Liver (tissue), 8 donors: ENCODE measurements at regions not wholly inside any gene's neighbourhood (a gene's known extent, or its start where the extent isn't known, plus 50 kb on each side); places are given as distances from the start of the nearest gene placed in this dataset.

Experiments used
- DNase-seq: peaks from one replicate; pipeline ENCODE4 v3.0.0-alpha.2; 2017; ENCODE audit warnings: low spot score
- H3K27ac ChIP-seq, 2 donors: one replicate each; pipeline ENCODE4 v1.7.0; 2013; ENCODE audit warnings: inconsistent platforms in 2 of 2, low read length in 2 of 2, control low read depth in 1 of 2, low read depth in 1 of 2, mild to moderate bottlenecking in 1 of 2
- H3K27me3 ChIP-seq, 4 donors: one replicate each; pipeline versions ENCODE4 v1.6.1 to v1.7.0; 2013; ENCODE audit warnings: low read length in 3 of 4, inconsistent platforms in 1 of 4, mild to moderate bottlenecking in 1 of 4, moderate library complexity in 1 of 4; ENCODE audit not compliant: control insufficient read depth in 4 of 4, insufficient read depth in 4 of 4
- H3K36me3 ChIP-seq, 4 donors: one replicate each; pipeline versions ENCODE4 v1.6.1 to v1.7.0; 2013; ENCODE audit warnings: low read length in 3 of 4, mild to moderate bottlenecking in 3 of 4, low read depth in 1 of 4, moderate library complexity in 1 of 4; ENCODE audit not compliant: control insufficient read depth in 4 of 4, insufficient read depth in 3 of 4
- H3K4me1 ChIP-seq, 4 donors: one replicate each; pipeline versions ENCODE4 v1.6.1 to v1.7.0; 2013; ENCODE audit warnings: low read length in 3 of 4, mild to moderate bottlenecking in 3 of 4, moderate library complexity in 1 of 4; ENCODE audit not compliant: control insufficient read depth in 4 of 4, insufficient read depth in 4 of 4
- H3K4me3 ChIP-seq, 3 donors: one replicate each; pipeline versions ENCODE4 v1.6.1 to v1.7.0; 2013; ENCODE audit warnings: low read length in 3 of 3, control low read depth in 1 of 3, low read depth in 1 of 3, mild to moderate bottlenecking in 1 of 3
- H3K9ac ChIP-seq, 2 donors: one replicate each; pipeline ENCODE4 v1.7.0; 2013; ENCODE audit warnings: low read length in 2 of 2, mild to moderate bottlenecking in 2 of 2, moderate library complexity in 2 of 2, control low read depth in 1 of 2, low read depth in 1 of 2
- H3K9me3 ChIP-seq, 4 donors: one replicate each; pipeline versions ENCODE4 v1.6.1 to v1.7.0; 2013; ENCODE audit warnings: low read length in 3 of 4; ENCODE audit not compliant: control insufficient read depth in 4 of 4
- ATF3 ChIP-seq: IDR thresholded peaks from 2 replicates; pipeline ENCODE4 v1.6.1; 2016; ENCODE audit warnings: antibody characterized with exemption
- FOXA1 ChIP-seq: IDR thresholded peaks from 2 replicates; pipeline ENCODE4 v1.6.1; 2016; ENCODE audit warnings: antibody characterized with exemption
- FOXA2 ChIP-seq: IDR thresholded peaks from 2 replicates; pipeline ENCODE4 v1.6.1; 2016; ENCODE audit warnings: antibody characterized with exemption
- GABPA ChIP-seq, 2 donors: IDR thresholded peaks in 1 of 2; conservative IDR thresholded peaks in 1 of 2; 2 replicates each; pipeline ENCODE4 v1.6.1; 2016; ENCODE audit warnings: antibody characterized with exemption in 2 of 2, mild to moderate bottlenecking in 1 of 2, moderate library complexity in 1 of 2
- HNF4G ChIP-seq: IDR thresholded peaks from 2 replicates; pipeline ENCODE4 v1.6.1; 2016; ENCODE audit warnings: antibody characterized with exemption
- JUND ChIP-seq, 2 donors: IDR thresholded peaks; 2 replicates each; pipeline ENCODE4 v1.6.1; 2016; ENCODE audit warnings: antibody characterized with exemption in 2 of 2
- MAX ChIP-seq: IDR thresholded peaks from 2 replicates; pipeline ENCODE4 v1.6.1; 2016; ENCODE audit warnings: antibody characterized with exemption
- RXRA ChIP-seq, 2 donors: IDR thresholded peaks; 2 replicates each; pipeline ENCODE4 v1.6.1; 2017 to 2018; ENCODE audit warnings: antibody characterized with exemption in 2 of 2, mild to moderate bottlenecking in 1 of 2
- SP1 ChIP-seq: IDR thresholded peaks from 2 replicates; pipeline ENCODE4 v1.6.1; 2018; ENCODE audit warnings: antibody characterized with exemption, mild to moderate bottlenecking
- YY1 ChIP-seq: IDR thresholded peaks from 2 replicates; pipeline ENCODE4 v1.6.1; 2016; ENCODE audit warnings: antibody characterized with exemption, mild to moderate bottlenecking
- ZBTB33 ChIP-seq: IDR thresholded peaks from 2 replicates; pipeline ENCODE4 v1.6.1; 2016; ENCODE audit warnings: antibody characterized with exemption
- WGBS: extraction: QIAGEN DNeasy Blood & Tissue Kit; methylation state at CpG from one replicate; pipeline ENCODE4 v1.1.7; 2013; 5-methylcytosine and 5-hydroxymethylcytosine counted together
- TF ChIP-seq, protein P1 (sequence below): IDR thresholded peaks from 2 replicates; pipeline ENCODE4 v1.6.1; 2016; ENCODE audit warnings: antibody characterized with exemption, mild to moderate bottlenecking
- TF ChIP-seq, protein P2 (sequence below): fragments of 150-350 bp; IDR thresholded peaks from 2 replicates; pipeline ENCODE4 v1.5.1; 2017; ENCODE audit warnings: improper control_type of control experiment, low read depth, low read length; ENCODE audit not compliant: missing input control
- donor health status: healthy.
- donor health status: healthy.
- donor health status: healthy.
- donor health status: healthy.
- donor health status: healthy.

DNA sequence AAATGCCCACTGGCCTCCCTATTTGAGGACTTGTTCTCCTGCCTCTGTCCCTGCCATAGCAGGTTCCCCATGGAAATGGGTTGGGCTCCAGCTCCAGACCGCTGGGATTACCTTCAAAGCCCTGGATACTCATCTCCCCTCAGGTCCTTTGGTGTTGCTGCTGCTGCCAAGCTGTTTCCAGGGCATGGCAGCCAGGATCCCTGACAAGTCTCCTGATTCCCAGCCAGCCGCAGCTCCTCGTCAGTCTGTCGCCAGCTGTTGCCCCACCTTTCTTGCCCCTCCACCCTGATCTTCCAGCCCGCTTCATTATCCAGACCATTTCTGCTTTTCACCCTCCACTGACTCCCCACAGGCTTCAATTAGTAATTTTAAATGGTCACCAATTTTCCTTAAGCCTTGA is 68.3 kb upstream of the KCND3 start (continued):
- TF ChIP-seq, protein P1, sequence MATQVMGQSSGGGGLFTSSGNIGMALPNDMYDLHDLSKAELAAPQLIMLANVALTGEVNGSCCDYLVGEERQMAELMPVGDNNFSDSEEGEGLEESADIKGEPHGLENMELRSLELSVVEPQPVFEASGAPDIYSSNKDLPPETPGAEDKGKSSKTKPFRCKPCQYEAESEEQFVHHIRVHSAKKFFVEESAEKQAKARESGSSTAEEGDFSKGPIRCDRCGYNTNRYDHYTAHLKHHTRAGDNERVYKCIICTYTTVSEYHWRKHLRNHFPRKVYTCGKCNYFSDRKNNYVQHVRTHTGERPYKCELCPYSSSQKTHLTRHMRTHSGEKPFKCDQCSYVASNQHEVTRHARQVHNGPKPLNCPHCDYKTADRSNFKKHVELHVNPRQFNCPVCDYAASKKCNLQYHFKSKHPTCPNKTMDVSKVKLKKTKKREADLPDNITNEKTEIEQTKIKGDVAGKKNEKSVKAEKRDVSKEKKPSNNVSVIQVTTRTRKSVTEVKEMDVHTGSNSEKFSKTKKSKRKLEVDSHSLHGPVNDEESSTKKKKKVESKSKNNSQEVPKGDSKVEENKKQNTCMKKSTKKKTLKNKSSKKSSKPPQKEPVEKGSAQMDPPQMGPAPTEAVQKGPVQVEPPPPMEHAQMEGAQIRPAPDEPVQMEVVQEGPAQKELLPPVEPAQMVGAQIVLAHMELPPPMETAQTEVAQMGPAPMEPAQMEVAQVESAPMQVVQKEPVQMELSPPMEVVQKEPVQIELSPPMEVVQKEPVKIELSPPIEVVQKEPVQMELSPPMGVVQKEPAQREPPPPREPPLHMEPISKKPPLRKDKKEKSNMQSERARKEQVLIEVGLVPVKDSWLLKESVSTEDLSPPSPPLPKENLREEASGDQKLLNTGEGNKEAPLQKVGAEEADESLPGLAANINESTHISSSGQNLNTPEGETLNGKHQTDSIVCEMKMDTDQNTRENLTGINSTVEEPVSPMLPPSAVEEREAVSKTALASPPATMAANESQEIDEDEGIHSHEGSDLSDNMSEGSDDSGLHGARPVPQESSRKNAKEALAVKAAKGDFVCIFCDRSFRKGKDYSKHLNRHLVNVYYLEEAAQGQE: no peak

DNA sequence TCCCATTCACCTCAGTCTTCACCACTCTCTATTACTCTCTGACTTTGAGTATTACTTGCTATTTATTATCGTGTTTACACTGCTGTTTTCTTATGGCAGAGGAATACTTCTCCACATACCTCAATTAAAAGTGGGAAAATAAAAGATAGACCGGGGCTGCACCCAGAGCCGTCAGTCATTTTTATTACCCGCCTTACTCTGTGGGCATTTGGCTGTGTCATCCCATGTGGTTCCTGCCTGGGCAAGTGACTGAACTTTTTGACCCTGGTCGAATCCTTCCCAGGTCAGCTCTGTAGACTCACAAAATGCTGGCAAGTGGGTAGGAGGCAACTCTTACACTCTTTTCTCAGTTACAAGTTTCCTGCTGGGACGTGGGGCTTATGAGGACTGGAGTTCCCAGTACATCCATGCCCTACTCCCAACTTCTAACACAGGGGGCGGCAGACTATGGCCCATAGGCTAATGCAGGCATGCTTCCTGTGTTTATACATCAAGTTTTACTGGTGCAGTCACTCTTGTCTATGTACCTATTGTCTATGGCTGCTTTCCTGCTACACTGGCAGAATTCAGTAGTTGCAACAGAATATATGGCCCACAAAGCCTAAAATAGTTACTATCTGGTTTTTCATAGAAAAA is 69.5 kb upstream of the KCND3 start:
- Histone ChIP-seq H3K9me3 (peaks cover 0 to 8% (median 0%) of the 10 kb centered on the region in 4 donors), H3K4me1 (no peaks in the 10 kb centered on the region), H3K36me3 (no peaks in the 10 kb centered on the region), H3K4me3 (no peak overlapping the region), H3K27ac (no peak overlapping the region), H3K9ac (no peak overlapping the region), H3K27me3 (no peaks in the 10 kb centered on the region)
- DNase-seq: no peak
- WGBS: 76% methylated on average over 7 of the region's 7 CpGs
- no peak for TF ChIP-seq ATF3
- TF ChIP-seq FOXA2: no peak
- TF ChIP-seq MAX: no peak
- no peak for TF ChIP-seq ZBTB33
- no peak for TF ChIP-seq FOXA1
- TF ChIP-seq YY1: no peak

GRCh38 chr1:112059679-112060078 is 70.2 kb upstream of the KCND3 start:
- Histone ChIP-seq H3K4me3 (no peak overlapping the region), H3K27ac (no peak overlapping the region), H3K9me3 (peaks cover 0 to 8% (median 0%) of the 10 kb centered on the region in 4 donors), H3K9ac (no peak overlapping the region), H3K27me3 (no peaks in the 10 kb centered on the region), H3K36me3 (no peaks in the 10 kb centered on the region), H3K4me1 (no peaks in the 10 kb centered on the region)
- no peak for DNase-seq
- 82% methylated on average over 6 of the region's 6 CpGs for WGBS
- TF ChIP-seq SP1 (no peak), HNF4G (no peak), GABPA (IDR thresholded peaks at IDR 0.05 in 1 of 2, conservative IDR thresholded peaks at IDR 0.05 in 1 of 2) (no peak), RXRA (IDR thresholded peaks at IDR 0.05) (no peak), JUND (IDR thresholded peaks at IDR 0.05) (no peak)
- TF ChIP-seq, protein P1: no peak
- TF ChIP-seq, protein P2, sequence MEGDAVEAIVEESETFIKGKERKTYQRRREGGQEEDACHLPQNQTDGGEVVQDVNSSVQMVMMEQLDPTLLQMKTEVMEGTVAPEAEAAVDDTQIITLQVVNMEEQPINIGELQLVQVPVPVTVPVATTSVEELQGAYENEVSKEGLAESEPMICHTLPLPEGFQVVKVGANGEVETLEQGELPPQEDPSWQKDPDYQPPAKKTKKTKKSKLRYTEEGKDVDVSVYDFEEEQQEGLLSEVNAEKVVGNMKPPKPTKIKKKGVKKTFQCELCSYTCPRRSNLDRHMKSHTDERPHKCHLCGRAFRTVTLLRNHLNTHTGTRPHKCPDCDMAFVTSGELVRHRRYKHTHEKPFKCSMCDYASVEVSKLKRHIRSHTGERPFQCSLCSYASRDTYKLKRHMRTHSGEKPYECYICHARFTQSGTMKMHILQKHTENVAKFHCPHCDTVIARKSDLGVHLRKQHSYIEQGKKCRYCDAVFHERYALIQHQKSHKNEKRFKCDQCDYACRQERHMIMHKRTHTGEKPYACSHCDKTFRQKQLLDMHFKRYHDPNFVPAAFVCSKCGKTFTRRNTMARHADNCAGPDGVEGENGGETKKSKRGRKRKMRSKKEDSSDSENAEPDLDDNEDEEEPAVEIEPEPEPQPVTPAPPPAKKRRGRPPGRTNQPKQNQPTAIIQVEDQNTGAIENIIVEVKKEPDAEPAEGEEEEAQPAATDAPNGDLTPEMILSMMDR: no peak
